GM23248 (cell line): ENCODE measurements at regions not wholly inside any gene's neighbourhood (a gene's known extent, or its start where the extent isn't known, plus 50 kb on each side); places are given as distances from the start of the nearest gene placed in this dataset.

Experiments used
- DNase-seq: peaks from one replicate; pipeline ENCODE4 v3.0.0-alpha.2; 2015
- H2AFZ ChIP-seq: fragments of 200-600 bp; sonication (generic); 2 replicates; pipeline ENCODE4 v1.6.1; 2016; ENCODE audit warnings: antibody characterized with exemption
- H3F3A ChIP-seq: fragments of 200-600 bp; sonication (generic); 2 replicates; pipeline ENCODE4 v1.6.1; 2016; ENCODE audit warnings: mild to moderate bottlenecking, antibody characterized with exemption, mixed run types; ENCODE audit not compliant: insufficient read depth
- H3K27ac ChIP-seq: fragments of 200-600 bp; sonication (generic); 2 replicates; pipeline ENCODE4 v1.5.1; 2016; ENCODE audit warnings: mild to moderate bottlenecking
- H3K27me3 ChIP-seq: fragments of 200-600 bp; sonication (generic); replicated peaks from 2 replicates; pipeline ENCODE4 v1.6.1; 2016; ENCODE audit warnings: mild to moderate bottlenecking; ENCODE audit not compliant: insufficient read depth
- H3K36me3 ChIP-seq: fragments of 200-600 bp; sonication (generic); 2 replicates; pipeline ENCODE4 v1.6.1; 2016; ENCODE audit warnings: low read depth, mild to moderate bottlenecking
- H3K4me1 ChIP-seq: fragments of 200-600 bp; sonication (generic); 2 replicates; pipeline ENCODE4 v1.6.1; 2016; ENCODE audit warnings: mild to moderate bottlenecking; ENCODE audit not compliant: insufficient read depth
- H3K4me2 ChIP-seq: fragments of 200-600 bp; sonication (generic); one replicate; pipeline ENCODE4 v1.6.1; 2016; ENCODE audit warnings: mild to moderate bottlenecking; ENCODE audit not compliant: unreplicated experiment
- H3K4me3 ChIP-seq: fragments of 200-600 bp; sonication (generic); 2 replicates; pipeline ENCODE4 v1.5.1; 2016; ENCODE audit warnings: mild to moderate bottlenecking
- H3K79me2 ChIP-seq: fragments of 200-600 bp; sonication (generic); 2 replicates; pipeline ENCODE4 v1.6.1; 2016; ENCODE audit warnings: mild to moderate bottlenecking; ENCODE audit not compliant: insufficient read depth
- H3K9ac ChIP-seq: fragments of 200-600 bp; sonication (generic); 2 replicates; pipeline ENCODE4 v1.6.1; 2016; ENCODE audit warnings: mild to moderate bottlenecking
- H3K9me2 ChIP-seq: fragments of 200-600 bp; sonication (generic); 2 replicates; pipeline ENCODE4 v1.6.1; 2016; ENCODE audit warnings: mixed run types, mild to moderate bottlenecking, moderate library complexity; ENCODE audit not compliant: insufficient read depth
- H3K9me3 ChIP-seq: fragments of 200-600 bp; sonication (generic); one replicate; pipeline ENCODE4 v1.6.1; 2017; ENCODE audit warnings: low read depth
- H4K20me1 ChIP-seq: fragments of 200-600 bp; sonication (generic); 2 replicates; pipeline ENCODE4 v1.6.0; 2016; ENCODE audit not compliant: insufficient read depth
- EZH2 ChIP-seq: fragments of 200-600 bp; sonication (generic); IDR thresholded peaks from 2 replicates; pipeline ENCODE4 v1.6.1; 2018; ENCODE audit warnings: antibody characterized with exemption, mild to moderate bottlenecking; ENCODE audit not compliant: insufficient read depth, poor library complexity, severe bottlenecking
- EZH2phosphoT487 ChIP-seq: fragments of 200-600 bp; sonication (generic); IDR thresholded peaks from 2 replicates; pipeline ENCODE4 v1.6.1; 2018; ENCODE audit warnings: antibody characterized with exemption, moderate library complexity, mild to moderate bottlenecking, low read depth; ENCODE audit not compliant: insufficient read depth
- WGBS, 2 experiments: methylation state at CpG; one replicate each; pipeline ENCODE4 v1.1.6; 2015 to 2017; ENCODE audit warnings: low lambda C conversion rate in 2 of 2, low coverage in 1 of 2; ENCODE audit errors: missing lambda C conversion rate in 2 of 2; 5-methylcytosine and 5-hydroxymethylcytosine counted together
- in situ Hi-C: fragments of 300-500 bp; cut with MboI; formaldehyde crosslinking; loops from 2 replicates; pipeline ENCODE4 v1.15.0; 2020

GRCh38 chr4:151574968-151575367, 166.0 kb downstream of the FHIP1A start:
- in situ Hi-C loops, result no loop called here
- H3K9me3 ChIP-seq, result no peaks in the 10 kb centered on the region
- no peaks in the 10 kb centered on the region for H3K27me3 ChIP-seq
- no peak for DNase-seq
- no peaks in the 10 kb centered on the region for H3K4me1 ChIP-seq
- no peaks in the 10 kb centered on the region for H4K20me1 ChIP-seq
- no peak overlapping the region for H3K9ac ChIP-seq
- no peaks in the 10 kb centered on the region for H3K79me2 ChIP-seq
- no peak overlapping the region for H2AFZ ChIP-seq
- H3K36me3 ChIP-seq, result no peaks in the 10 kb centered on the region
- H3F3A ChIP-seq, result no peaks in the 10 kb centered on the region
- no peak overlapping the region for H3K27ac ChIP-seq
- no peak overlapping the region for H3K4me2 ChIP-seq
- H3K9me2 ChIP-seq, result no peaks in the 10 kb centered on the region
- no peak overlapping the region for H3K4me3 ChIP-seq
- no peak for TF ChIP-seq EZH2
- TF ChIP-seq EZH2phosphoT487, result no peak

- Histone ChIP-seq H3K9ac (no peak overlapping the region), H3K36me3 (no peaks in the 10 kb centered on the region), H3F3A (no peaks in the 10 kb centered on the region), H3K4me2 (no peak overlapping the region), H4K20me1 (no peaks in the 10 kb centered on the region), H3K27me3 (no peaks in the 10 kb centered on the region), H3K79me2 (no peaks in the 10 kb centered on the region), H2AFZ (no peak overlapping the region), H3K9me3 (no peaks in the 10 kb centered on the region), H3K9me2 (no peaks in the 10 kb centered on the region), H3K4me3 (no peak overlapping the region), H3K27ac (no peak overlapping the region), H3K4me1 (no peaks in the 10 kb centered on the region)
- in situ Hi-C loops, result no loop called here
- TF ChIP-seq EZH2, result no peak
- no peak for TF ChIP-seq EZH2phosphoT487
- DNase-seq, result peak; percentile 6
- WGBS, 2 experiments, result 54 to 62% methylated on average over 3 of the region's 3 CpGs
Observed at GRCh38 chr4:151575646-151576045, 166.7 kb downstream of the FHIP1A start.

- Histone ChIP-seq H3K36me3 (no peaks in the 10 kb centered on the region), H3K27me3 (no peaks in the 10 kb centered on the region), H3K9me2 (no peaks in the 10 kb centered on the region), H3K4me2 (no peak overlapping the region), H3K27ac (no peak overlapping the region), H3F3A (no peaks in the 10 kb centered on the region), H3K79me2 (no peaks in the 10 kb centered on the region), H3K4me3 (no peak overlapping the region), H3K4me1 (no peaks in the 10 kb centered on the region), H2AFZ (no peak overlapping the region), H4K20me1 (no peaks in the 10 kb centered on the region), H3K9ac (no peak overlapping the region), H3K9me3 (no peaks in the 10 kb centered on the region)
- DNase-seq, result no peak
- 29 to 35% methylated on average over 1 of the region's 1 CpG for WGBS, 2 experiments
- in situ Hi-C loops, result no loop called here
- TF ChIP-seq EZH2phosphoT487, result no peak
- TF ChIP-seq EZH2, result no peak
Observed at GRCh38 chr4:151576627-151577026, 167.7 kb downstream of the FHIP1A start.

- Histone ChIP-seq H3K9me3 (no peaks in the 10 kb centered on the region), H3K4me1 (no peaks in the 10 kb centered on the region), H3F3A (no peaks in the 10 kb centered on the region), H3K9me2 (no peaks in the 10 kb centered on the region), H4K20me1 (no peaks in the 10 kb centered on the region), H3K27me3 (no peaks in the 10 kb centered on the region), H3K27ac (no peak overlapping the region), H3K9ac (no peak overlapping the region), H3K4me2 (no peak overlapping the region), H3K4me3 (no peak overlapping the region), H3K79me2 (no peaks in the 10 kb centered on the region), H2AFZ (no peak overlapping the region), H3K36me3 (no peaks in the 10 kb centered on the region)
- in situ Hi-C loops, result no loop called here
- 51 to 53% methylated on average over 2 of the region's 2 CpGs for WGBS, 2 experiments
- TF ChIP-seq EZH2phosphoT487, result no peak
- TF ChIP-seq EZH2, result no peak
- DNase-seq, result no peak
Observed at GRCh38 chr4:151581570-151581969, 172.6 kb downstream of the FHIP1A start.

GRCh38 chr4:151582098-151582497, 173.1 kb downstream of the FHIP1A start:
- H3K4me2 ChIP-seq, result no peak overlapping the region
- WGBS, 2 experiments, result 73 to 77% methylated on average over 4 of the region's 4 CpGs
- no peak for TF ChIP-seq EZH2
- no peaks in the 10 kb centered on the region for H3K27me3 ChIP-seq
- no peak for DNase-seq
- H3K9ac ChIP-seq, result no peak overlapping the region
- no peaks in the 10 kb centered on the region for H3K9me2 ChIP-seq
- no peaks in the 10 kb centered on the region for H3K79me2 ChIP-seq
- H4K20me1 ChIP-seq, result no peaks in the 10 kb centered on the region
- in situ Hi-C loops, result no loop called here
- no peaks in the 10 kb centered on the region for H3K36me3 ChIP-seq
- H3K9me3 ChIP-seq, result no peaks in the 10 kb centered on the region
- H3F3A ChIP-seq, result no peaks in the 10 kb centered on the region
- no peak overlapping the region for H3K27ac ChIP-seq
- no peak overlapping the region for H3K4me3 ChIP-seq
- H3K4me1 ChIP-seq, result no peaks in the 10 kb centered on the region
- H2AFZ ChIP-seq, result no peak overlapping the region
